HEK293 (cell line): ENCODE measurements at regions not wholly inside any gene's neighbourhood (a gene's known extent, or its start where the extent isn't known, plus 50 kb on each side); places are given as distances from the start of the nearest gene placed in this dataset.

ENCODE experiments used
- CTCF ChIA-PET: fragments of 350-600 bp; formaldehyde crosslinking; extraction: SDS; loops from one replicate; lab custom pipeline; 2021; ENCODE audit warnings: antibody characterized with exemption; lab: Yijun Ruan, JAX
- POLR2A ChIA-PET: fragments of 300-600 bp; formaldehyde crosslinking; extraction: SDS; loops from one replicate; lab custom pipeline; 2020; ENCODE audit warnings: antibody characterized with exemption, inconsistent platforms; lab: Yijun Ruan, JAX
- H3K27ac ChIP-seq: fragments of 200-500 bp; sonication (Bioruptor generic); 2 replicates; pipeline ENCODE4 v1.5.1; 2014; ENCODE audit warnings: low read depth, low read length, control low read depth, inconsistent platforms; ENCODE audit errors: extremely low read depth
- H3K36me3 ChIP-seq, 2 experiments: fragments of 200-500 bp in 1 of 2; sonication (Bioruptor generic) in 1 of 2; 1 replicate in 1 of 2; 2 replicates in 1 of 2; pipeline ENCODE4 v1.5.1; 2014 to 2017; ENCODE audit warnings: inconsistent platforms in 2 of 2, low read length in 2 of 2; ENCODE audit not compliant: control insufficient read depth in 2 of 2, insufficient read depth in 1 of 2
- H3K4me1 ChIP-seq: fragments of 200-500 bp; sonication (Bioruptor generic); 2 replicates; pipeline ENCODE4 v1.5.1; 2014; ENCODE audit warnings: mild to moderate bottlenecking, low read length, inconsistent platforms; ENCODE audit not compliant: control insufficient read depth, insufficient read depth
- H3K4me3 ChIP-seq: 2 replicates; pipeline ENCODE4 v1.5.1; 2011; ENCODE audit warnings: low read depth, mild to moderate bottlenecking, control low read depth, low read length, moderate library complexity
- H3K9me3 ChIP-seq: fragments of 200-500 bp; sonication (Bioruptor generic); 2 replicates; pipeline ENCODE4 v1.5.1; 2014; ENCODE audit warnings: low read depth, low read length, inconsistent platforms; ENCODE audit not compliant: control insufficient read depth, insufficient read depth
- EGR2 ChIP-seq: fragments of 450-650 bp; formaldehyde crosslinking; IDR thresholded peaks from 2 replicates; pipeline ENCODE4 v1.5.1; 2016; ENCODE audit warnings: low read depth, missing biosample characterization, missing genetic modification characterization
- KLF8 ChIP-seq: fragments of 450-650 bp; formaldehyde crosslinking; IDR thresholded peaks from 2 replicates; pipeline ENCODE4 v1.5.1; 2016; ENCODE audit warnings: missing biosample characterization, missing genetic modification characterization
- SCRT1 ChIP-seq: fragments of 450-650 bp; formaldehyde crosslinking; IDR thresholded peaks from 2 replicates; pipeline ENCODE4 v1.5.1; 2016; ENCODE audit warnings: missing biosample characterization, missing genetic modification characterization, borderline replicate concordance
- TCF7L2 ChIP-seq: IDR thresholded peaks from 2 replicates; pipeline ENCODE4 v1.6.1; 2011; ENCODE audit warnings: low read depth, mild to moderate bottlenecking, inconsistent platforms, low read length, moderate library complexity, borderline replicate concordance
- WT1 ChIP-seq: fragments of 450-650 bp; formaldehyde crosslinking; IDR thresholded peaks from 2 replicates; pipeline ENCODE4 v1.5.1; 2016; ENCODE audit warnings: missing biosample characterization, missing genetic modification characterization
- YY1 ChIP-seq: fragments of 450-650 bp; formaldehyde crosslinking; IDR thresholded peaks from 2 replicates; pipeline ENCODE4 v1.5.1; 2018; ENCODE audit warnings: missing biosample characterization, missing genetic modification characterization
- ZBTB8A ChIP-seq: fragments of 450-650 bp; formaldehyde crosslinking; IDR thresholded peaks from 2 replicates; pipeline ENCODE4 v1.5.1; 2016; ENCODE audit warnings: missing biosample characterization, missing genetic modification characterization
- ZIC2 ChIP-seq: fragments of 450-650 bp; formaldehyde crosslinking; IDR thresholded peaks from 2 replicates; pipeline ENCODE4 v1.5.1; 2016; ENCODE audit warnings: missing biosample characterization, missing genetic modification characterization
- ZNF10 ChIP-seq: fragments of 450-650 bp; formaldehyde crosslinking; IDR thresholded peaks from 2 replicates; pipeline ENCODE4 v1.5.1; 2017; ENCODE audit warnings: missing biosample characterization, missing genetic modification characterization
- ZNF146 ChIP-seq: fragments of 450-650 bp; formaldehyde crosslinking; IDR thresholded peaks from 2 replicates; pipeline ENCODE4 v1.5.1; 2016; ENCODE audit warnings: missing biosample characterization, missing genetic modification characterization
- ZNF221 ChIP-seq: fragments of 450-650 bp; formaldehyde crosslinking; IDR thresholded peaks from 2 replicates; pipeline ENCODE4 v1.5.1; 2017; ENCODE audit warnings: missing biosample characterization, missing genetic modification characterization, borderline replicate concordance
- ZNF37A ChIP-seq: fragments of 450-650 bp; IDR thresholded peaks from 2 replicates; pipeline ENCODE4 v1.5.1; 2018; ENCODE audit warnings: missing biosample characterization, missing genetic modification characterization
- ZNF394 ChIP-seq: fragments of 450-650 bp; formaldehyde crosslinking; IDR thresholded peaks from 2 replicates; pipeline ENCODE4 v1.5.1; 2016; ENCODE audit warnings: missing biosample characterization, missing genetic modification characterization, mild to moderate bottlenecking, moderate library complexity, borderline replicate concordance
- ZNF426 ChIP-seq: fragments of 450-650 bp; formaldehyde crosslinking; IDR thresholded peaks from 2 replicates; pipeline ENCODE4 v1.5.1; 2017; ENCODE audit warnings: missing biosample characterization, missing genetic modification characterization, mild to moderate bottlenecking, inconsistent platforms, moderate library complexity
- ZNF433 ChIP-seq: fragments of 450-650 bp; formaldehyde crosslinking; IDR thresholded peaks from 2 replicates; pipeline ENCODE4 v1.5.1; 2016; ENCODE audit warnings: missing biosample characterization, missing genetic modification characterization, low read depth
- ZNF514 ChIP-seq: fragments of 450-650 bp; formaldehyde crosslinking; IDR thresholded peaks from 2 replicates; pipeline ENCODE4 v1.5.1; 2016; ENCODE audit warnings: missing biosample characterization, missing genetic modification characterization
- ZNF677 ChIP-seq: fragments of 450-650 bp; IDR thresholded peaks from 2 replicates; pipeline ENCODE4 v1.5.0; 2018; ENCODE audit warnings: missing biosample characterization, mild to moderate bottlenecking, missing genetic modification characterization, moderate library complexity
- ZNF768 ChIP-seq: fragments of 450-650 bp; formaldehyde crosslinking; IDR thresholded peaks from 2 replicates; pipeline ENCODE4 v1.5.1; 2018; ENCODE audit warnings: missing biosample characterization, mild to moderate bottlenecking, missing genetic modification characterization
- ZNF792 ChIP-seq: fragments of 450-650 bp; formaldehyde crosslinking; IDR thresholded peaks from 2 replicates; pipeline ENCODE4 v1.5.1; 2016; ENCODE audit warnings: missing biosample characterization, missing genetic modification characterization
- ZSCAN23 ChIP-seq: fragments of 450-650 bp; formaldehyde crosslinking; IDR thresholded peaks from 2 replicates; pipeline ENCODE4 v1.5.1; 2016; ENCODE audit warnings: missing biosample characterization, missing genetic modification characterization
- ZSCAN30 ChIP-seq: fragments of 450-650 bp; IDR thresholded peaks from 2 replicates; pipeline ENCODE4 v1.5.1; 2018; ENCODE audit warnings: missing biosample characterization, mild to moderate bottlenecking, missing genetic modification characterization, moderate library complexity
- TF ChIP-seq, protein P1 (sequence below): fragments of 450-650 bp; formaldehyde crosslinking; IDR thresholded peaks from 2 replicates; pipeline ENCODE4 v1.5.1; 2016; ENCODE audit warnings: missing biosample characterization, missing genetic modification characterization, borderline replicate concordance
- TF ChIP-seq, protein P2 (sequence below): fragments of 450-650 bp; formaldehyde crosslinking; IDR thresholded peaks from 2 replicates; pipeline ENCODE4 v1.5.1; 2016; ENCODE audit warnings: missing biosample characterization, missing genetic modification characterization
- TF ChIP-seq, protein P3 (sequence below): fragments of 450-650 bp; formaldehyde crosslinking; IDR thresholded peaks from 2 replicates; pipeline ENCODE4 v1.5.1; 2017; ENCODE audit warnings: missing biosample characterization, missing genetic modification characterization

DNA sequence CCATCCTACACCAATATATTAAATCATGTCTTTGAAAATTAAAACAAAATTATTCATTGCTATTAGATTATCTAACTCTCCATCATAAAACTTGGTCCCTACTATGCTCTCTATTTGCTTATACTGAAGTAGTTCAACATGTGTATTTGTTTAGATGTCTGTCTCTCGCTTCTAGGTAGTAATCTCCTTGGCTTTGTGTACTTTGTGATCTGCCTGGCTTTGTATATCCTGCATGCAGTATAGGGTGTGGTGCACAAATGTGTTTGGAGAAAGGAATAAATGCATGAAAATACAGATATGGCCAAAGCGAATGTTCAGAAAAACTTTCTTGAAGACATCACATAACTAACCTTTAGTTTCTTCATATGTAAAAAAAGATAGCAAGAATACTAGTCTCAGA is 246.6 kb upstream of the LRFN5 start:
- Histone ChIP-seq H3K4me1 (no peaks in the 10 kb centered on the region), H3K27ac (no peak overlapping the region), H3K36me3 (no peaks in the 10 kb centered on the region)
- TF ChIP-seq WT1 (tag by site-specific recombination): no peak
- TF ChIP-seq, all 188 proteins: peak for 0
- Histone ChIP-seq H3K9me3 (no peaks in the 10 kb centered on the region), H3K4me3 (no peak overlapping the region)
- CTCF ChIA-PET: no interaction called here
- POLR2A ChIA-PET: no interaction called here

DNA sequence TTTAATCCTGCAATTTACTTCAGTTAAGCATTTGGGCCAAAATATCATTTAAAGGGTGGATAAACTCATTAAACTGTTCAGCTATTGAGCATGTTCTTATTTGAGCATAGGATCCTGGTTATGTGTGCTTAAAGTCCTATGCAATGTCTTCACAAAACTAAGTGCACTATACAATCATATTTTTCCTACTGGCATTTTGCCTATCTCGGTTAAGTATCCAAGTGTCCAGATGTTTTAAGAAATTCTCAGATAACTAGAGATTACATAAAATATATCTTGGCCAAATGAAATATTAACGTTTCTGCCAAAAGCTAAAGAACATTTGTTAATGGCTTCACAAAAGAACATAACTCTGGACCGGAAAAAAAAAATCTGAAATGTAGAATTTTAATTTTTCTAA is 250.8 kb upstream of the LRFN5 start:
- H3K4me3 ChIP-seq: no peak overlapping the region
- no peaks in the 10 kb centered on the region for H3K9me3 ChIP-seq
- POLR2A ChIA-PET: no interaction called here
- TF ChIP-seq TCF7L2: no peak
- no peak for TF ChIP-seq ZSCAN30 (tag by site-specific recombination)
- TF ChIP-seq ZNF433 (tag by site-specific recombination): no peak
- TF ChIP-seq, protein P1, sequence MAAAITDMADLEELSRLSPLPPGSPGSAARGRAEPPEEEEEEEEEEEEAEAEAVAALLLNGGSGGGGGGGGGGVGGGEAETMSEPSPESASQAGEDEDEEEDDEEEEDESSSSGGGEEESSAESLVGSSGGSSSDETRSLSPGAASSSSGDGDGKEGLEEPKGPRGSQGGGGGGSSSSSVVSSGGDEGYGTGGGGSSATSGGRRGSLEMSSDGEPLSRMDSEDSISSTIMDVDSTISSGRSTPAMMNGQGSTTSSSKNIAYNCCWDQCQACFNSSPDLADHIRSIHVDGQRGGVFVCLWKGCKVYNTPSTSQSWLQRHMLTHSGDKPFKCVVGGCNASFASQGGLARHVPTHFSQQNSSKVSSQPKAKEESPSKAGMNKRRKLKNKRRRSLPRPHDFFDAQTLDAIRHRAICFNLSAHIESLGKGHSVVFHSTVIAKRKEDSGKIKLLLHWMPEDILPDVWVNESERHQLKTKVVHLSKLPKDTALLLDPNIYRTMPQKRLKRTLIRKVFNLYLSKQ (tag by site-specific recombination): no peak
- no peak for TF ChIP-seq ZSCAN23
- TF ChIP-seq EGR2: no peak
- TF ChIP-seq KLF8 (tag by site-specific recombination): no peak
- H3K36me3 ChIP-seq: no peaks in the 10 kb centered on the region
- H3K4me1 ChIP-seq: no peaks in the 10 kb centered on the region
- CTCF ChIA-PET: no interaction called here
- no peak overlapping the region for H3K27ac ChIP-seq

DNA sequence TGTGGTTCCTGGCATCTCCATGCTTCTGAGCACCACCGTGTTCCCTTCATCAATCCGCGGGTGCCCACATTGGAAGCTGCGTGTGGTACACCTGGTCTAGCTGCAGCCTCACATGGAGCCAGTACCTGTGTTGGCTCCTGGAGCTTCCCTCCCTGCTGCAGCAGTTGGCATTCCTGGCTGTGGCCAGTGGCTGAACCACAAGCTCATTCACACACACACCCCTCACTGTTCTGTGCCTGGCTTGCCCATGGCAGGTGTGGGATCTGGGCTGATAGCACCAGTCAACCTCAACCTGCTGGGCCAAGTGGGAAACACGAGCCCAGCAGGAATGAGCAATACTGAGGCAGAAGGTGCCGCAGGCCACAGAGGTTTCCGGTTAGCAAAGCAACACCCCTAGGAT is 256.2 kb upstream of the LRFN5 start:
- H3K9me3 ChIP-seq: no peaks in the 10 kb centered on the region
- CTCF ChIA-PET: no interaction called here
- POLR2A ChIA-PET: no interaction called here
- TF ChIP-seq ZNF514 (tag by site-specific recombination): no peak
- TF ChIP-seq, protein P2, sequence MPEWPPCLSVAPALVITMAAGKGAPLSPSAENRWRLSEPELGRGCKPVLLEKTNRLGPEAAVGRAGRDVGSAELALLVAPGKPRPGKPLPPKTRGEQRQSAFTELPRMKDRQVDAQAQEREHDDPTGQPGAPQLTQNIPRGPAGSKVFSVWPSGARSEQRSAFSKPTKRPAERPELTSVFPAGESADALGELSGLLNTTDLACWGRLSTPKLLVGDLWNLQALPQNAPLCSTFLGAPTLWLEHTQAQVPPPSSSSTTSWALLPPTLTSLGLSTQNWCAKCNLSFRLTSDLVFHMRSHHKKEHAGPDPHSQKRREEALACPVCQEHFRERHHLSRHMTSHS (tag by site-specific recombination): no peak
- TF ChIP-seq ZNF792 (tag by site-specific recombination): no peak
- no peak for TF ChIP-seq SCRT1
- no peak for TF ChIP-seq ZNF394 (tag by site-specific recombination)
- TF ChIP-seq, protein P1 (tag by site-specific recombination): no peak
- TF ChIP-seq ZNF37A (tag by site-specific recombination): no peak
- no peak overlapping the region for H3K27ac ChIP-seq
- no peaks in the 10 kb centered on the region for H3K36me3 ChIP-seq
- H3K4me3 ChIP-seq: no peak overlapping the region
- no peaks in the 10 kb centered on the region for H3K4me1 ChIP-seq

DNA sequence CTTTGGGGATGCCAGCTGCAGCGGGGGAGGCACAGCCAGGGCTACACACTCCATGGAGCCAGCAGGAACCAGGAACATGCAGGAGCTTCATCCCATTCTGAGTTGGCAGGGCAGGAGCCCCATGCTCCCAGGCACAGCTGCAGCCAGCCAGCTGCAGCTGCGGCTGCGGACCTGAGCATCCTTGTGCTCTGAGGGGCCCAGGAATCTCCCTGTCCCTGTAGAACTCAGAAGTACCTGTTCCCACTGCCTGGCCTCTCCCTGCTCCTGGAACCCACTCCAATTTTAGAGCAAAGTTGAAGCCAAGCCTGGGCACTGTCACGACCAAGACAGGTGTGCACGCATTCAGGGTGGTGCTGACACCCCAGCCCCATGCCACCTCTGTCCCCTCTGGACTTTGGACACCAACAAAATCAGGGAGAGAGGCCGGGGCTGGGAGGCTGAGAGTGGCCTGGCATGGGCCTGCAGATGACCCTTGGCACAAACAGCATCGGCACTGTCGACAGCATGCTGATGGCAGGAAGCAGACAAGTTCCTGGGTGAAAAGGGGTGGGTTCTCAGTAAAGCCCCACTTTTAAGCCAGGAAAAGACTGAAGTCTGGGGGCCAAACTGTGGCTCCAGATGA is 257.3 kb upstream of the LRFN5 start:
- ChIA-PET POLR2A (no interaction called here), CTCF (no interaction called here)
- Histone ChIP-seq H3K9me3 (no peaks in the 10 kb centered on the region), H3K4me3 (no peak overlapping the region), H3K4me1 (no peaks in the 10 kb centered on the region), H3K27ac (no peak overlapping the region), H3K36me3 (no peaks in the 10 kb centered on the region)
- TF ChIP-seq, protein P3, sequence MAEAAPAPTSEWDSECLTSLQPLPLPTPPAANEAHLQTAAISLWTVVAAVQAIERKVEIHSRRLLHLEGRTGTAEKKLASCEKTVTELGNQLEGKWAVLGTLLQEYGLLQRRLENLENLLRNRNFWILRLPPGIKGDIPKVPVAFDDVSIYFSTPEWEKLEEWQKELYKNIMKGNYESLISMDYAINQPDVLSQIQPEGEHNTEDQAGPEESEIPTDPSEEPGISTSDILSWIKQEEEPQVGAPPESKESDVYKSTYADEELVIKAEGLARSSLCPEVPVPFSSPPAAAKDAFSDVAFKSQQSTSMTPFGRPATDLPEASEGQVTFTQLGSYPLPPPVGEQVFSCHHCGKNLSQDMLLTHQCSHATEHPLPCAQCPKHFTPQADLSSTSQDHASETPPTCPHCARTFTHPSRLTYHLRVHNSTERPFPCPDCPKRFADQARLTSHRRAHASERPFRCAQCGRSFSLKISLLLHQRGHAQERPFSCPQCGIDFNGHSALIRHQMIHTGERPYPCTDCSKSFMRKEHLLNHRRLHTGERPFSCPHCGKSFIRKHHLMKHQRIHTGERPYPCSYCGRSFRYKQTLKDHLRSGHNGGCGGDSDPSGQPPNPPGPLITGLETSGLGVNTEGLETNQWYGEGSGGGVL (tag by site-specific recombination): no peak
- TF ChIP-seq ZNF768 (tag by site-specific recombination) (no peak), ZNF146 (tag by site-specific recombination) (no peak), ZNF677 (tag by site-specific recombination) (no peak), ZNF221 (no peak), ZIC2 (no peak), ZNF426 (no peak), YY1 (tag by site-specific recombination) (no peak), ZBTB8A (tag by site-specific recombination) (no peak), ZNF10 (tag by site-specific recombination) (no peak)
